GM20431 (cell line): ENCODE measurements at regions not wholly inside any gene's neighbourhood (a gene's known extent, or its start where the extent isn't known, plus 50 kb on each side); places are given as distances from the start of the nearest gene placed in this dataset.

ENCODE experiments used
- in situ Hi-C: fragments of 300-500 bp; cut with MseI, MboI; formaldehyde crosslinking; loops from one replicate; pipeline ENCODE4 v1.15.0; 2020; ENCODE audit warnings: low sequenced_read_pairs; ENCODE audit not compliant: unreplicated experiment

GRCh38 chr1:221175249-221175648 is 296.0 kb downstream of the HLX start:
- in situ Hi-C loops: no loop called here

- in situ Hi-C loops: no loop called here
These were observed 301.6 kb downstream of the HLX start for GRCh38 chr1:221180704-221181368.

GRCh38 chr1:221182791-221183533 is 303.7 kb downstream of the HLX start:
- in situ Hi-C loops: no loop called here

- in situ Hi-C loops: no loop called here
These were observed 305.0 kb downstream of the HLX start for GRCh38 chr1:221184131-221184794.

GRCh38 chr1:221187174-221187573 is 307.9 kb downstream of the HLX start:
- in situ Hi-C loops: no loop called here

GRCh38 chr1:221188458-221188857 is 309.2 kb downstream of the HLX start:
- in situ Hi-C loops: no loop called here

GRCh38 chr1:221190249-221190648 is 311.0 kb downstream of the HLX start:
- in situ Hi-C loops: no loop called here

- in situ Hi-C loops: no loop called here
These were observed 312.8 kb downstream of the HLX start for GRCh38 chr1:221192055-221192454.

GRCh38 chr1:221200464-221200863 is 321.2 kb downstream of the HLX start:
- in situ Hi-C loops: loop anchor here (10.0 kb wide), 1 partner anchor 326 kb away; the partner anchor contains the start of gene HLX

GRCh38 chr1:221201773-221202172 is 322.5 kb downstream of the HLX start:
- in situ Hi-C loops: loop anchor here (10.0 kb wide), 1 partner anchor 327 kb away; the partner anchor contains the start of gene HLX

- in situ Hi-C loops: loop anchor here (10.0 kb wide), 1 partner anchor 329 kb away; the partner anchor contains the start of gene HLX
These were observed 324.2 kb downstream of the HLX start for GRCh38 chr1:221203224-221204054.

- in situ Hi-C loops: loop anchor here (10.0 kb wide), 1 partner anchor 329 kb away; the partner anchor contains the start of gene HLX
These were observed 325.0 kb downstream of the HLX start for GRCh38 chr1:221204055-221204833.

GRCh38 chr1:221206076-221206475 is 326.8 kb downstream of the HLX start:
- in situ Hi-C loops: loop anchor here (10.0 kb wide), 1 partner anchor 331 kb away; the partner anchor contains the start of gene HLX

- in situ Hi-C loops: no loop called here
These were observed 333.7 kb downstream of the HLX start for GRCh38 chr1:221212926-221213325.

GRCh38 chr1:221217029-221217428 is 337.8 kb downstream of the HLX start:
- in situ Hi-C loops: no loop called here

GRCh38 chr1:221223281-221223680 is 344.0 kb downstream of the HLX start:
- in situ Hi-C loops: no loop called here

- in situ Hi-C loops: no loop called here
These were observed 348.2 kb downstream of the HLX start for GRCh38 chr1:221227460-221227859.

GRCh38 chr1:221227872-221228337 is 348.7 kb downstream of the HLX start:
- in situ Hi-C loops: no loop called here

GRCh38 chr1:221228594-221228993 is 349.4 kb downstream of the HLX start:
- in situ Hi-C loops: no loop called here
